HCT116 (cell line): ENCODE measurements at regions not wholly inside any gene's neighbourhood (a gene's known extent, or its start where the extent isn't known, plus 50 kb on each side); places are given as distances from the start of the nearest gene placed in this dataset.

Experiments
- ATAC-seq: fragments of 200-7000 bp; cut with Tn5 transposase; 2 replicates; pipeline ENCODE4 v1.9.1; 2020; ENCODE audit warnings: mild to moderate bottlenecking, moderate library complexity
- BruUV-seq: library from RNA; stranded (reverse); fragments of 400-500 nt; replicated peaks from 2 replicates; lab custom pipeline; 2021; lab: Mats Ljungman, UMichigan
- CTCF ChIA-PET: fragments of 300-600 bp; sonication (Branson Sonifier 250); formaldehyde crosslinking; loops from one replicate; lab custom pipeline; 2021; ENCODE audit warnings: antibody characterized with exemption; lab: Charles Lee
- POLR2A ChIA-PET: fragments of 300-600, 350-600 bp; sonication (Branson Sonifier 250); formaldehyde crosslinking; loops from one replicate; lab custom pipeline; 2021; ENCODE audit warnings: antibody characterized with exemption; lab: Charles Lee
- RAD21 ChIA-PET, 2 experiments: fragments of 300-600 bp; sonication (Branson Sonifier 250); formaldehyde crosslinking; loops; one replicate each; lab custom pipeline; 2023; ENCODE audit warnings: low total read pairs in 2 of 2; ENCODE audit not compliant: uncharacterized antibody in 2 of 2, unreplicated experiment in 2 of 2, low non-redundant PET in 1 of 2; lab: Charles Lee
- DNase-seq: peaks from one replicate; pipeline ENCODE4 v3.0.0-alpha.2; 2010; ENCODE audit warnings: low read depth, low spot score
- H2AFZ ChIP-seq: fragments of 200-600 bp; shearing (Covaris generic), sonication (generic); 2 replicates; pipeline ENCODE4 v1.6.1; 2017; ENCODE audit warnings: low read depth, mixed run types, mixed read lengths, antibody characterized with exemption, low read length; ENCODE audit not compliant: poor library complexity, severe bottlenecking
- H3K27ac ChIP-seq: 2 replicates; pipeline ENCODE4 v1.5.1; 2012; ENCODE audit warnings: low read depth, low read length
- H3K27me3 ChIP-seq: fragments of 200-600 bp; sonication (generic); 2 replicates; pipeline ENCODE4 v1.6.1; 2016; ENCODE audit warnings: mixed run types, low read length, mixed read lengths; ENCODE audit not compliant: insufficient read depth
- H3K36me3 ChIP-seq, 2 experiments: fragments of 200-500 bp in 1 of 2; fragments of 200-600 bp in 1 of 2; sonication (Bioruptor generic) in 1 of 2; sonication (generic) in 1 of 2; 2 replicates each; pipeline versions ENCODE4 v1.5.1 to v1.6.1; 2014 to 2016; ENCODE audit warnings: low read length in 2 of 2, inconsistent platforms in 1 of 2, mixed read lengths in 1 of 2, mixed run types in 1 of 2; ENCODE audit not compliant: insufficient read depth in 2 of 2, control insufficient read depth in 1 of 2
- H3K4me1 ChIP-seq, 2 experiments: fragments of 200-600 bp in 1 of 2; sonication (generic) in 1 of 2; 2 replicates each; pipeline versions ENCODE4 v1.5.1 to v1.6.1; 2012 to 2017; ENCODE audit warnings: low read length in 2 of 2, inconsistent platforms in 1 of 2, mild to moderate bottlenecking in 1 of 2, mixed read lengths in 1 of 2, mixed run types in 1 of 2, moderate library complexity in 1 of 2; ENCODE audit not compliant: insufficient read depth in 2 of 2, control insufficient read depth in 1 of 2
- H3K4me2 ChIP-seq: fragments of 200-600 bp; sonication (generic); 2 replicates; pipeline ENCODE4 v1.6.1; 2017; ENCODE audit warnings: mixed run types, low read length, mixed read lengths
- H3K4me3 ChIP-seq, 2 experiments: fragments of 200-600 bp in 1 of 2; sonication (generic) in 1 of 2; replicated peaks in 1 of 2; 2 replicates each; pipeline ENCODE4 v1.5.1; 2011 to 2016; ENCODE audit warnings: low read length in 2 of 2, control low read depth in 1 of 2, low read depth in 1 of 2, mild to moderate bottlenecking in 1 of 2, mixed read lengths in 1 of 2, mixed run types in 1 of 2
- H3K79me2 ChIP-seq: fragments of 200-600 bp; sonication (generic); 2 replicates; pipeline ENCODE4 v1.6.1; 2017; ENCODE audit warnings: mild to moderate bottlenecking, mixed run types, low read length, moderate library complexity, mixed read lengths; ENCODE audit not compliant: insufficient read depth
- H3K9ac ChIP-seq: fragments of 200-600 bp; sonication (generic); 2 replicates; pipeline ENCODE4 v1.6.1; 2016; ENCODE audit warnings: low read length, mixed read lengths
- H3K9me2 ChIP-seq: fragments of 200-600 bp; sonication (generic), shearing (Covaris generic); 2 replicates; pipeline ENCODE4 v1.6.1; 2017; ENCODE audit warnings: mixed run types, mild to moderate bottlenecking, moderate library complexity; ENCODE audit not compliant: insufficient read depth
- H3K9me3 ChIP-seq, 2 experiments: fragments of 200-500 bp in 1 of 2; fragments of 200-600 bp in 1 of 2; sonication (Bioruptor generic) in 1 of 2; sonication (generic) in 1 of 2; 2 replicates each; pipeline ENCODE4 v1.6.1; 2014 to 2017; ENCODE audit warnings: low read length in 2 of 2, mixed read lengths in 2 of 2, inconsistent platforms in 1 of 2, low read depth in 1 of 2, mild to moderate bottlenecking in 1 of 2, mixed run types in 1 of 2, moderate library complexity in 1 of 2; ENCODE audit not compliant: control insufficient read depth in 1 of 2, insufficient read depth in 1 of 2
- H4K20me1 ChIP-seq: fragments of 200-600 bp; sonication (generic), shearing (Covaris generic); 2 replicates; pipeline ENCODE4 v1.6.1; 2017; ENCODE audit warnings: mixed run types, mild to moderate bottlenecking, moderate library complexity; ENCODE audit not compliant: insufficient read depth
- CBX3 ChIP-seq: IDR thresholded peaks from 2 replicates; pipeline ENCODE4 v1.6.1; 2012; ENCODE audit warnings: low read depth
- EGR1 ChIP-seq: IDR thresholded peaks from 2 replicates; pipeline ENCODE4 v1.6.1; 2012; ENCODE audit warnings: low read depth
- EZH2 ChIP-seq: fragments of 200-600 bp; sonication (generic); IDR thresholded peaks from 2 replicates; pipeline ENCODE4 v1.6.1; 2017; ENCODE audit warnings: antibody characterized with exemption, mixed run types
- POLR2AphosphoS5 ChIP-seq: IDR thresholded peaks from 2 replicates; pipeline ENCODE4 v1.6.1; 2011; ENCODE audit warnings: mild to moderate bottlenecking, low read depth, low read length, moderate library complexity
- RAD21 ChIP-seq: IDR thresholded peaks from 2 replicates; pipeline ENCODE4 v1.6.1; 2012; ENCODE audit warnings: low read depth, mild to moderate bottlenecking
- SIN3A ChIP-seq: IDR thresholded peaks from 2 replicates; pipeline ENCODE4 v1.6.1; 2012; ENCODE audit warnings: low read depth
- SRF ChIP-seq: IDR thresholded peaks from 2 replicates; pipeline ENCODE4 v1.6.1; 2012; ENCODE audit warnings: low read depth
- ZFX ChIP-seq: fragments of 450-650 bp; IDR thresholded peaks from 2 replicates; pipeline ENCODE4 v1.6.1; 2017
- ZNF274 ChIP-seq: fragments of 200-500 bp; sonication (Bioruptor generic); IDR thresholded peaks from 2 replicates; pipeline ENCODE4 v1.6.1; 2014; ENCODE audit warnings: mild to moderate bottlenecking, low read depth, low read length, inconsistent platforms
- intact Hi-C: fragments of 100-400 bp; cut with micrococcal nuclease; formaldehyde crosslinking; loops from 2 replicates; pipeline ENCODE4 v1.10.0; 2022
- TF ChIP-seq, protein P1 (sequence below), 3 experiments: fragments of 200-600 bp in 1 of 3; sonication (generic) in 1 of 3; IDR thresholded peaks in 2 of 3; conservative IDR thresholded peaks in 1 of 3; 2 replicates each; pipeline ENCODE4 v1.5.1; 2012 to 2017; ENCODE audit warnings: low read depth in 2 of 3, low read length in 2 of 3, antibody characterized with exemption in 1 of 3, borderline replicate concordance in 1 of 3, control low read depth in 1 of 3, mild to moderate bottlenecking in 1 of 3, mixed read lengths in 1 of 3, mixed run types in 1 of 3, moderate library complexity in 1 of 3; ENCODE audit not compliant: insufficient read depth in 1 of 3
- TF ChIP-seq, protein P2 (sequence below): IDR thresholded peaks from 2 replicates; pipeline ENCODE4 v1.6.1; 2011; ENCODE audit warnings: mild to moderate bottlenecking, low read length, moderate library complexity; ENCODE audit not compliant: insufficient replicate concordance; ENCODE audit errors: extremely low read depth

- DNase-seq, result peak; percentile 12
- H3K79me2 ChIP-seq, result no peaks in the 10 kb centered on the region
- no peak for ATAC-seq
- no TSS peak for BruUV-seq
- TF ChIP-seq, protein P1, sequence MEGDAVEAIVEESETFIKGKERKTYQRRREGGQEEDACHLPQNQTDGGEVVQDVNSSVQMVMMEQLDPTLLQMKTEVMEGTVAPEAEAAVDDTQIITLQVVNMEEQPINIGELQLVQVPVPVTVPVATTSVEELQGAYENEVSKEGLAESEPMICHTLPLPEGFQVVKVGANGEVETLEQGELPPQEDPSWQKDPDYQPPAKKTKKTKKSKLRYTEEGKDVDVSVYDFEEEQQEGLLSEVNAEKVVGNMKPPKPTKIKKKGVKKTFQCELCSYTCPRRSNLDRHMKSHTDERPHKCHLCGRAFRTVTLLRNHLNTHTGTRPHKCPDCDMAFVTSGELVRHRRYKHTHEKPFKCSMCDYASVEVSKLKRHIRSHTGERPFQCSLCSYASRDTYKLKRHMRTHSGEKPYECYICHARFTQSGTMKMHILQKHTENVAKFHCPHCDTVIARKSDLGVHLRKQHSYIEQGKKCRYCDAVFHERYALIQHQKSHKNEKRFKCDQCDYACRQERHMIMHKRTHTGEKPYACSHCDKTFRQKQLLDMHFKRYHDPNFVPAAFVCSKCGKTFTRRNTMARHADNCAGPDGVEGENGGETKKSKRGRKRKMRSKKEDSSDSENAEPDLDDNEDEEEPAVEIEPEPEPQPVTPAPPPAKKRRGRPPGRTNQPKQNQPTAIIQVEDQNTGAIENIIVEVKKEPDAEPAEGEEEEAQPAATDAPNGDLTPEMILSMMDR (IDR thresholded peaks at IDR 0.05 in 2 of 3, conservative IDR thresholded peaks at IDR 0.05 in 1 of 3; ENCODE audit: borderline replicate concordance in 1 of 3, insufficient read depth in 1 of 3, low read depth in 2 of 3, low read length in 2 of 3), result peak in 2 of 3 experiments; percentile 75 to 82; a peak in 4 of 6 replicates
- peak; percentile 36 for TF ChIP-seq RAD21
- TF ChIP-seq ZFX, result no peak
- TF ChIP-seq SIN3A, result no peak
- H3K27ac ChIP-seq, result no peak overlapping the region
- H4K20me1 ChIP-seq, result no peaks in the 10 kb centered on the region
- intact Hi-C loops, result no loop called here
- no peak overlapping the region for H3K4me3 ChIP-seq
- ChIA-PET CTCF (no interaction called here), POLR2A (no interaction called here), RAD21 (no interaction called here)
- no peaks in the 10 kb centered on the region for H3K9me3 ChIP-seq
- H3K9ac ChIP-seq, result no peak overlapping the region
- H3K9me2 ChIP-seq, result no peaks in the 10 kb centered on the region
- H3K36me3 ChIP-seq, result no peaks in the 10 kb centered on the region
- H3K27me3 ChIP-seq, result no peaks in the 10 kb centered on the region
- no peak overlapping the region for H3K4me2 ChIP-seq
- H2AFZ ChIP-seq, result no peak overlapping the region
- H3K4me1 ChIP-seq, result no peaks in the 10 kb centered on the region
Observed at GRCh38 chr4:60201052-60201673, 999.0 kb upstream of the ADGRL3 start.

- POLR2A ChIA-PET, result no interaction called here
- ATAC-seq (no peak), DNase-seq (no peak)
- Histone ChIP-seq H3K36me3 (no peaks in the 10 kb centered on the region), H2AFZ (no peak overlapping the region), H3K79me2 (no peaks in the 10 kb centered on the region), H3K9me3 (peaks cover 0 to 8% of the 10 kb centered on the region in 2 experiments; a peak in 2 of 4 replicates), H3K4me3 (no peak overlapping the region), H4K20me1 (no peaks in the 10 kb centered on the region), H3K27ac (no peak overlapping the region), H3K4me1 (no peaks in the 10 kb centered on the region), H3K4me2 (no peak overlapping the region), H3K27me3 (no peaks in the 10 kb centered on the region), H3K9me2 (no peaks in the 10 kb centered on the region), H3K9ac (no peak overlapping the region)
- intact Hi-C loops, result no loop called here
- CTCF ChIA-PET, result no interaction called here
- RAD21 ChIA-PET, result no interaction called here
- TF ChIP-seq, protein P2, sequence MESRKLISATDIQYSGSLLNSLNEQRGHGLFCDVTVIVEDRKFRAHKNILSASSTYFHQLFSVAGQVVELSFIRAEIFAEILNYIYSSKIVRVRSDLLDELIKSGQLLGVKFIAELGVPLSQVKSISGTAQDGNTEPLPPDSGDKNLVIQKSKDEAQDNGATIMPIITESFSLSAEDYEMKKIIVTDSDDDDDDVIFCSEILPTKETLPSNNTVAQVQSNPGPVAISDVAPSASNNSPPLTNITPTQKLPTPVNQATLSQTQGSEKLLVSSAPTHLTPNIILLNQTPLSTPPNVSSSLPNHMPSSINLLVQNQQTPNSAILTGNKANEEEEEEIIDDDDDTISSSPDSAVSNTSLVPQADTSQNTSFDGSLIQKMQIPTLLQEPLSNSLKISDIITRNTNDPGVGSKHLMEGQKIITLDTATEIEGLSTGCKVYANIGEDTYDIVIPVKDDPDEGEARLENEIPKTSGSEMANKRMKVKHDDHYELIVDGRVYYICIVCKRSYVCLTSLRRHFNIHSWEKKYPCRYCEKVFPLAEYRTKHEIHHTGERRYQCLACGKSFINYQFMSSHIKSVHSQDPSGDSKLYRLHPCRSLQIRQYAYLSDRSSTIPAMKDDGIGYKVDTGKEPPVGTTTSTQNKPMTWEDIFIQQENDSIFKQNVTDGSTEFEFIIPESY, result no peak
- TF ChIP-seq, protein P1 (IDR thresholded peaks at IDR 0.05 in 2 of 3, conservative IDR thresholded peaks at IDR 0.05 in 1 of 3; ENCODE audit: borderline replicate concordance in 1 of 3, insufficient read depth in 1 of 3, low read depth in 2 of 3, low read length in 2 of 3), result no peak
- no peak for TF ChIP-seq ZNF274
- TF ChIP-seq RAD21, result no peak
- no peak for TF ChIP-seq EZH2
- TF ChIP-seq CBX3, result no peak
- no peak for TF ChIP-seq POLR2AphosphoS5
- TF ChIP-seq EGR1, result no peak
- TF ChIP-seq SRF, result no peak
- BruUV-seq, result no TSS peak
Observed at GRCh38 chr4:60209588-60209987, 990.5 kb upstream of the ADGRL3 start.
